Activated CD8-positive, alpha-beta T cell treated with anti-CD3 and anti-CD28 coated beads for 36 hours (primary cell): ENCODE measurements at regions not wholly inside any gene's neighbourhood (a gene's known extent, or its start where the extent isn't known, plus 50 kb on each side); places are given as distances from the start of the nearest gene placed in this dataset.

ENCODE experiments used
- ATAC-seq: fragments of 200-7000 bp; cut with Tn5 transposase; one replicate; pipeline ENCODE4 v1.10.0; 2021; ENCODE audit warnings: mild to moderate bottlenecking, moderate library complexity
- CTCF ChIA-PET: fragments of 350-600 bp; sonication (Branson Sonifier 250); formaldehyde crosslinking; loops from one replicate; lab custom pipeline; 2021; ENCODE audit warnings: antibody characterized with exemption; lab: Charles Lee
- POLR2A ChIA-PET: fragments of 350-600 bp; sonication (Branson Sonifier 250); formaldehyde crosslinking; loops from one replicate; lab custom pipeline; 2021; ENCODE audit warnings: antibody characterized with exemption; lab: Charles Lee
- DNase-seq: peaks from one replicate; pipeline ENCODE4 v3.0.0-alpha.2; 2020
- H3K27ac Mint-ChIP-seq: one replicate; pipeline ENCODE4 v1.8.0; 2021; ENCODE audit warnings: mild to moderate bottlenecking, mixed read lengths
- H3K27me3 Mint-ChIP-seq: one replicate; pipeline ENCODE4 v1.8.0; 2021; ENCODE audit warnings: mixed read lengths
- H3K36me3 Mint-ChIP-seq: one replicate; pipeline ENCODE4 v1.8.0; 2021; ENCODE audit warnings: low read depth, mixed read lengths
- H3K4me1 Mint-ChIP-seq: one replicate; pipeline ENCODE4 v1.8.0; 2021; ENCODE audit warnings: low read depth, mixed read lengths
- H3K4me3 Mint-ChIP-seq: one replicate; pipeline ENCODE4 v1.8.0; 2021; ENCODE audit warnings: mild to moderate bottlenecking, moderate library complexity, mixed read lengths
- H3K9me3 Mint-ChIP-seq: one replicate; pipeline ENCODE4 v1.8.0; 2021; ENCODE audit warnings: mixed read lengths
- CTCF ChIP-seq: fragments of 200-600 bp; IDR thresholded peaks from one replicate; pipeline ENCODE4 v1.8.0; 2022; ENCODE audit warnings: antibody characterized with exemption, mild to moderate bottlenecking
- intact Hi-C: fragments of 100-400 bp; cut with micrococcal nuclease; formaldehyde crosslinking; loops from one replicate; pipeline ENCODE4 v1.10.0; 2022

GRCh38 chr4:111127841-111128240 is 505.0 kb upstream of the PITX2 start:
- intact Hi-C loops, result no loop called here
- DNase-seq, result no peak
- POLR2A ChIA-PET, result no interaction called here

GRCh38 chr4:111128327-111128726 is 505.4 kb upstream of the PITX2 start:
- Mint-ChIP-seq H3K4me3 (no peak overlapping the region), H3K9me3 (peaks cover 2% of the 10 kb centered on the region)

More at GRCh38 chr4:111127841-111128240, 505.0 kb upstream of the PITX2 start:
- no peak overlapping the region for H3K4me3 Mint-ChIP-seq
- peaks cover 2% of the 10 kb centered on the region for H3K9me3 Mint-ChIP-seq
- H3K36me3 Mint-ChIP-seq, result no peaks in the 10 kb centered on the region
- H3K4me1 Mint-ChIP-seq, result no peaks in the 10 kb centered on the region
- TF ChIP-seq CTCF, result no peak
- no peaks in the 10 kb centered on the region for H3K27me3 Mint-ChIP-seq
- ATAC-seq, result no peak
- CTCF ChIA-PET, result no interaction called here
- H3K27ac Mint-ChIP-seq, result no peak overlapping the region

GRCh38 chr4:111136438-111136837 is 513.6 kb upstream of the PITX2 start:
- no peaks in the 10 kb centered on the region for H3K4me1 Mint-ChIP-seq

More at GRCh38 chr4:111128327-111128726, 505.4 kb upstream of the PITX2 start:
- POLR2A ChIA-PET, result no interaction called here
- no peaks in the 10 kb centered on the region for H3K4me1 Mint-ChIP-seq
- CTCF ChIA-PET, result no interaction called here
- DNase-seq (no peak), ATAC-seq (no peak)
- intact Hi-C loops, result no loop called here
- no peak for TF ChIP-seq CTCF
- H3K27me3 Mint-ChIP-seq, result no peaks in the 10 kb centered on the region
- H3K36me3 Mint-ChIP-seq, result no peaks in the 10 kb centered on the region
- no peak overlapping the region for H3K27ac Mint-ChIP-seq

GRCh38 chr4:111136967-111137366 is 514.1 kb upstream of the PITX2 start:
- DNase-seq, result no peak
- intact Hi-C loops, result no loop called here
- ChIA-PET POLR2A (no interaction called here), CTCF (no interaction called here)
- H3K36me3 Mint-ChIP-seq, result no peaks in the 10 kb centered on the region
- H3K4me3 Mint-ChIP-seq, result no peak overlapping the region
- no peaks in the 10 kb centered on the region for H3K27me3 Mint-ChIP-seq
- ATAC-seq, result no peak
- H3K4me1 Mint-ChIP-seq, result no peaks in the 10 kb centered on the region
- no peak overlapping the region for H3K27ac Mint-ChIP-seq
- H3K9me3 Mint-ChIP-seq, result peaks cover 3% of the 10 kb centered on the region
- TF ChIP-seq CTCF, result no peak

More at GRCh38 chr4:111136438-111136837, 513.6 kb upstream of the PITX2 start:
- no peak overlapping the region for H3K4me3 Mint-ChIP-seq
- peaks cover 3% of the 10 kb centered on the region for H3K9me3 Mint-ChIP-seq
- H3K27me3 Mint-ChIP-seq, result no peaks in the 10 kb centered on the region
- no peak for DNase-seq
- ChIA-PET CTCF (no interaction called here), POLR2A (no interaction called here)
- no peaks in the 10 kb centered on the region for H3K36me3 Mint-ChIP-seq
- ATAC-seq, result no peak
- H3K27ac Mint-ChIP-seq, result no peak overlapping the region
- intact Hi-C loops, result no loop called here
- TF ChIP-seq CTCF, result no peak

- Mint-ChIP-seq H3K27me3 (no peaks in the 10 kb centered on the region), H3K4me1 (no peaks in the 10 kb centered on the region), H3K4me3 (no peak overlapping the region), H3K9me3 (peaks cover 6% of the 10 kb centered on the region), H3K36me3 (no peaks in the 10 kb centered on the region), H3K27ac (no peak overlapping the region)
- POLR2A ChIA-PET, result no interaction called here
- DNase-seq (no peak), ATAC-seq (no peak)
- intact Hi-C loops, result no loop called here
- TF ChIP-seq CTCF, result no peak
- CTCF ChIA-PET, result no interaction called here
Observed at GRCh38 chr4:111143510-111143909, 520.6 kb upstream of the PITX2 start.
